Endodermal cell (in vitro differentiated cells): ENCODE measurements at regions not wholly inside any gene's neighbourhood (a gene's known extent, or its start where the extent isn't known, plus 50 kb on each side); places are given as distances from the start of the nearest gene placed in this dataset.

Experiments
- DNase-seq: peaks from one replicate; pipeline ENCODE4 v3.0.0-alpha.2; 2017
- H3K27ac ChIP-seq: 2 replicates; pipeline ENCODE4 v1.5.1; 2013; ENCODE audit warnings: mild to moderate bottlenecking, low read depth, low read length, moderate library complexity
- H3K27me3 ChIP-seq: 2 replicates; pipeline ENCODE4 v1.6.1; 2013; ENCODE audit warnings: mild to moderate bottlenecking, low read length, moderate library complexity; ENCODE audit not compliant: insufficient read depth, control insufficient read depth, poor library complexity, severe bottlenecking
- H3K36me3 ChIP-seq: 2 replicates; pipeline ENCODE4 v1.7.0; 2013; ENCODE audit warnings: mild to moderate bottlenecking, low read length, moderate library complexity; ENCODE audit not compliant: control insufficient read depth, insufficient read depth
- H3K4me1 ChIP-seq: one replicate; pipeline ENCODE4 v1.7.0; 2013; ENCODE audit warnings: low read length; ENCODE audit not compliant: control insufficient read depth, insufficient read depth
- H3K4me3 ChIP-seq: 2 replicates; pipeline ENCODE4 v1.5.1; 2013; ENCODE audit warnings: mild to moderate bottlenecking, low read length, moderate library complexity
- H3K9ac ChIP-seq: 2 replicates; pipeline ENCODE4 v1.6.1; 2013; ENCODE audit warnings: mild to moderate bottlenecking, low read length, moderate library complexity; ENCODE audit not compliant: poor library complexity, severe bottlenecking; ENCODE audit errors: extremely low read depth
- H3K9me3 ChIP-seq: 2 replicates; pipeline ENCODE4 v1.6.1; 2013; ENCODE audit warnings: mild to moderate bottlenecking, low read length, moderate library complexity; ENCODE audit not compliant: control insufficient read depth
- H3K27ac Mint-ChIP-seq: 2 replicates; pipeline ENCODE4 v1.8.0; 2020; ENCODE audit warnings: mixed read lengths
- H3K27me3 Mint-ChIP-seq: 2 replicates; pipeline ENCODE4 v1.8.0; 2021; ENCODE audit warnings: mild to moderate bottlenecking, mixed read lengths; ENCODE audit not compliant: insufficient read depth
- H3K36me3 Mint-ChIP-seq: 2 replicates; pipeline ENCODE4 v1.8.0; 2020; ENCODE audit warnings: low read depth, mixed read lengths
- H3K4me1 Mint-ChIP-seq: 2 replicates; pipeline ENCODE4 v1.8.0; 2020; ENCODE audit warnings: mixed read lengths
- H3K4me3 Mint-ChIP-seq: 2 replicates; pipeline ENCODE4 v1.8.0; 2020; ENCODE audit warnings: mild to moderate bottlenecking, moderate library complexity, mixed read lengths
- H3K9me3 Mint-ChIP-seq: 2 replicates; pipeline ENCODE4 v1.8.0; 2020; ENCODE audit warnings: mild to moderate bottlenecking, mixed read lengths
- CTCF ChIP-seq: fragments of 200-600 bp; sonication (generic); conservative IDR thresholded peaks from 2 replicates; pipeline ENCODE4 v1.5.0; 2021; ENCODE audit warnings: antibody characterized with exemption, mild to moderate bottlenecking
- WGBS, 2 experiments: methylation state at CpG; one replicate each; pipeline versions ENCODE4 v1.1.5 to v1.1.7; 2013; ENCODE audit warnings: missing lambda C conversion rate in 2 of 2, mixed read lengths in 1 of 2; ENCODE audit not compliant: insufficient coverage in 1 of 2, insufficient read length in 1 of 2; 5-methylcytosine and 5-hydroxymethylcytosine counted together

DNA sequence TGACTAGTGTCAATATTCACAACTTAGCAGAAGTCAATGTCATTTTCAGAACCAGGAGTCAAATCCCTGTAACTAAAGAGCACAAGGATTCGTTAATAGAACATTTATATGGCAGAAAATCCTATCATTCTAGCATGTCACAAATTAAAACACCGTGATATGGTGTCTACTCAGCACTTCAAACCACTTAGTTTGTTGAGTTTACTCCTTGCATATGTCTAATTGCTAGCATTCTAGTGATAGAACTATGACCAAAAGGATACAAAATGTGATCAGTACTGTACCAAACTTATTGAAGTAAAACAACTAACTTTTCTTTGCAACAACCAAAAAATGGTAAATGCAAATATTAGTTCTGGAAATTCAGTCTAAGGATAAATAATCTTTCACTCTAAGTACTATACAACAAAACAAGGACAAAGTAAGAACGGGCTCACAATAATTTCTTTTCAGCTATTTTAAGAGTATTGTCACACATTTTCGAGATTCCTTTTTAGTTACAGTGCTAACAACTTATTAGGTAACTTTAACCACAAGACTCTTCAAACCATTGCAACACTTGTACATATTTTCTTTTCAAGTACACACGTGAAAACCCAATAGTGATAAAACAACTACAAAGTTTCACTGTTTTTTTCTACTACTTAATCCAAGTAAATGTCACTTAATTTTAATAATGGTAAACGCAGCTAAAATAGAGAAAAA lies 845.2 kb upstream of the CDH10 start:
- 83 to 90% methylated on average over 5 to 6 of the region's 6 CpGs for WGBS, 2 experiments
- H3K27me3 Mint-ChIP-seq, result no peaks in the 10 kb centered on the region
- no peak overlapping the region for H3K27ac ChIP-seq

DNA sequence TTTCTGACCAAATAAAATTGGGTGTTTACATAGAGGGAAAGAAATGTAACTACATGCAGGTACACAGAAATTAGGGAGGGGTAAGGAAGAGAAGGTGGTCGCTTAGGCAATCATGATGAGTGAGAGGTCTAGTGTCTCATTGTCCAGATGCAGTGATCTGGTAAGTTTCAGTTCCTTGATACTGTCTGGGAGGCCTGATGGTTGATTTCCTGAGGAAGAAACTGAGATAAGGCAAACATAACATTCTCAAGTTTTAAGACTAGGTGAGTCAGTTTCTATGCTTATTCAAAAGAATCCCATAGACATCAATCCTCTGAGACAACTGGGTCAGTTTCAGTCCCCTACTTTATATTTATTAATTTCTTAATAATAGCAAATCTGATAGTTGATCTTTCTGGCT lies 843.3 kb upstream of the CDH10 start:
- H3K4me3 ChIP-seq, result no peak overlapping the region
- H3K27me3 Mint-ChIP-seq, result no peaks in the 10 kb centered on the region
- no peaks in the 10 kb centered on the region for H3K9me3 ChIP-seq
- no peak for DNase-seq
- WGBS, 2 experiments, result 95 to 100% methylated on average over 1 of the region's 1 CpG
- no peak overlapping the region for H3K9ac ChIP-seq
- no peaks in the 10 kb centered on the region for H3K36me3 Mint-ChIP-seq
- H3K27ac ChIP-seq, result no peak overlapping the region
- no peaks in the 10 kb centered on the region for H3K27me3 ChIP-seq
- H3K4me1 ChIP-seq, result no peaks in the 10 kb centered on the region
- TF ChIP-seq CTCF, result no peak
- H3K4me3 Mint-ChIP-seq, result no peak overlapping the region
- no peaks in the 10 kb centered on the region for H3K4me1 Mint-ChIP-seq
- no peak overlapping the region for H3K27ac Mint-ChIP-seq
- H3K9me3 Mint-ChIP-seq, result peaks cover 5% of the 10 kb centered on the region
- H3K36me3 ChIP-seq, result no peaks in the 10 kb centered on the region

More for the DNA sequence above, 845.2 kb upstream of the CDH10 start:
- H3K4me1 ChIP-seq, result no peaks in the 10 kb centered on the region
- no peaks in the 10 kb centered on the region for H3K4me1 Mint-ChIP-seq
- H3K9me3 ChIP-seq, result no peaks in the 10 kb centered on the region
- no peak overlapping the region for H3K9ac ChIP-seq
- no peak overlapping the region for H3K4me3 Mint-ChIP-seq
- TF ChIP-seq CTCF, result no peak
- peaks cover 5% of the 10 kb centered on the region for H3K9me3 Mint-ChIP-seq
- H3K27ac Mint-ChIP-seq, result no peak overlapping the region
- H3K36me3 Mint-ChIP-seq, result no peaks in the 10 kb centered on the region
- H3K36me3 ChIP-seq, result no peaks in the 10 kb centered on the region
- no peak for DNase-seq
- H3K4me3 ChIP-seq, result no peak overlapping the region
- no peaks in the 10 kb centered on the region for H3K27me3 ChIP-seq

DNA sequence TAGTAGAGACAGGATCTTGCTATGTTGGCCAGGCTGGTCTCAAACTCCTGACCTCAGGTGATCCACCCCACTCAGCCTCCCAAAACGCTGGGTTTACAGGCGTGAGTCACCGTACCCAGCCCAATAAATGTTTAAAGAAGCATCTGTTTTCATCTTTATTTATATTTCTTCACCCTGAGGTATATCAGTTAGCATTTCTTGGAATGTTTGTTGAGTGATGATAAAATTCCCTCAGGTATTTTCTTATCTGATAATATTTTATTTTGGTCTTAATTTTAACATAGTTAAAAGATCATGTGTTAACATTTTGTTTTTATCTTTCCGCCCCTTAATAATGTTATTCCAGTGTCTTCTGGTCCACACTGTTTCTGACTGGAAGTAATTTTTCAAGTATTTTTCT lies 839.6 kb upstream of the CDH10 start:
- Histone ChIP-seq H3K9ac (no peak overlapping the region), H3K4me3 (no peak overlapping the region), H3K27ac (no peak overlapping the region), H3K9me3 (no peaks in the 10 kb centered on the region), H3K4me1 (no peaks in the 10 kb centered on the region), H3K27me3 (no peaks in the 10 kb centered on the region), H3K36me3 (no peaks in the 10 kb centered on the region)
- no peak overlapping the region for H3K27ac Mint-ChIP-seq
- peaks cover 3% of the 10 kb centered on the region for H3K4me1 Mint-ChIP-seq
- no peak overlapping the region for H3K4me3 Mint-ChIP-seq
- 96% methylated on average over 4 of the region's 4 CpGs; no CpG with 5 or more reads in 1 of the 2 experiments for WGBS, 2 experiments
- no peaks in the 10 kb centered on the region for H3K27me3 Mint-ChIP-seq
- DNase-seq, result no peak
- H3K36me3 Mint-ChIP-seq, result no peaks in the 10 kb centered on the region
- peaks cover 5% of the 10 kb centered on the region for H3K9me3 Mint-ChIP-seq
- TF ChIP-seq CTCF, result no peak
